NT2/D1 (cell line): ENCODE measurements at regions not wholly inside any gene's neighbourhood (a gene's known extent, or its start where the extent isn't known, plus 50 kb on each side); places are given as distances from the start of the nearest gene placed in this dataset.
A peak's percentile ranks its signal among the peaks of the same experiment; 100 is the strongest.

Experiments
- DNase-seq: peaks from one replicate; pipeline ENCODE4 v3.0.0-alpha.2; 2011; ENCODE audit warnings: low read depth, low spot score
- H3K27me3 ChIP-seq: 2 replicates; pipeline ENCODE4 v1.6.0; 2011; ENCODE audit warnings: mild to moderate bottlenecking; ENCODE audit not compliant: insufficient read length, insufficient read depth
- H3K36me3 ChIP-seq: 2 replicates; pipeline ENCODE4 v1.6.1; 2011; ENCODE audit warnings: mild to moderate bottlenecking, low read length, mixed read lengths; ENCODE audit not compliant: insufficient read depth, insufficient read length
- H3K4me1 ChIP-seq: 2 replicates; pipeline ENCODE4 v1.5.1; 2011; ENCODE audit not compliant: insufficient read depth, insufficient read length
- H3K4me3 ChIP-seq: 2 replicates; pipeline ENCODE4 v1.5.1; 2011; ENCODE audit warnings: low read depth; ENCODE audit not compliant: insufficient read length
- H3K9ac ChIP-seq: 2 replicates; pipeline ENCODE4 v1.6.0; 2011; ENCODE audit warnings: low read depth; ENCODE audit not compliant: insufficient read length
- H3K9me3 ChIP-seq: 2 replicates; pipeline ENCODE4 v1.5.1; 2011; ENCODE audit warnings: mild to moderate bottlenecking, low read length; ENCODE audit not compliant: insufficient read depth
- SUZ12 ChIP-seq: IDR thresholded peaks from 2 replicates; pipeline ENCODE4 v1.6.1; 2011; ENCODE audit not compliant: insufficient read length, insufficient read depth; ENCODE audit errors: extremely low read depth
- YY1 ChIP-seq: IDR thresholded peaks from 2 replicates; pipeline ENCODE4 v1.6.1; 2011; ENCODE audit not compliant: insufficient read length, insufficient read depth
- ZNF274 ChIP-seq: IDR thresholded peaks from 2 replicates; pipeline ENCODE4 v1.6.1; 2011; ENCODE audit warnings: mild to moderate bottlenecking, low read depth, low read length

GRCh38 chr22:22103078-22103875 lies 120.7 kb upstream of the TOP3B start:
- Histone ChIP-seq H3K9me3 (peaks cover 9% of the 10 kb centered on the region; the same call in 1 of the 2 replicates), H3K36me3 (no peaks in the 10 kb centered on the region), H3K27me3 (peaks cover 89% of the 10 kb centered on the region), H3K9ac (no peak overlapping the region), H3K4me3 (no peak overlapping the region), H3K4me1 (no peaks in the 10 kb centered on the region)
- DNase-seq: no peak
- TF ChIP-seq SUZ12: no peak
- no peak for TF ChIP-seq ZNF274
- TF ChIP-seq YY1: no peak

GRCh38 chr22:22099833-22100812 lies 117.5 kb upstream of the TOP3B start:
- Histone ChIP-seq H3K27me3 (peaks cover 96% of the 10 kb centered on the region), H3K9me3 (peaks cover 18% of the 10 kb centered on the region), H3K36me3 (no peaks in the 10 kb centered on the region), H3K9ac (no peak overlapping the region), H3K4me1 (no peaks in the 10 kb centered on the region), H3K4me3 (no peak overlapping the region)
- no peak for DNase-seq
- TF ChIP-seq ZNF274: no peak
- no peak for TF ChIP-seq YY1

DNA sequence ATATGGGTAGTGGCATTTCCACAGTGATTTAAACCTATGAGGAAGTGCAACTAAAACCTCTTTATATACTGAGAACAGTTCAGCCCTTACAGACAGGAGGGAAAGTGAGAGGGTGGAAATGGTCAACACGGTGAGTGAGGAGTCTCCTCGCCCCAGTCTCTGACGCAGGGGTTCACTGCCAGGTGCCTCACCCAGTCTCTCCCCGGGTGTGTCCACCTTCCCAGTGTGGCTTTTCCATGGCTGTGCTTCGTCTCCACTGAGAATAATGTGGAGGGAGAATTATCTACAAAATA lies 116.6 kb upstream of the TOP3B start:
- no peak overlapping the region for H3K9ac ChIP-seq
- no peak overlapping the region for H3K4me3 ChIP-seq
- peaks cover 96% of the 10 kb centered on the region for H3K27me3 ChIP-seq
- H3K36me3 ChIP-seq: no peaks in the 10 kb centered on the region
- peaks cover 18% of the 10 kb centered on the region for H3K9me3 ChIP-seq
- TF ChIP-seq ZNF274 (no peak), YY1 (no peak), SUZ12 (no peak)
- no peak for DNase-seq
- H3K4me1 ChIP-seq: no peaks in the 10 kb centered on the region

GRCh38 chr22:22098457-22099193 lies 116.0 kb upstream of the TOP3B start:
- H3K4me1 ChIP-seq: no peaks in the 10 kb centered on the region
- no peak overlapping the region for H3K9ac ChIP-seq
- H3K9me3 ChIP-seq: peaks cover 18% of the 10 kb centered on the region
- peaks cover 98% of the 10 kb centered on the region for H3K27me3 ChIP-seq
- H3K4me3 ChIP-seq: no peak overlapping the region
- DNase-seq: no peak
- H3K36me3 ChIP-seq: no peaks in the 10 kb centered on the region
- TF ChIP-seq SUZ12 (no peak), YY1 (no peak), ZNF274 (peak; percentile 45)

DNA sequence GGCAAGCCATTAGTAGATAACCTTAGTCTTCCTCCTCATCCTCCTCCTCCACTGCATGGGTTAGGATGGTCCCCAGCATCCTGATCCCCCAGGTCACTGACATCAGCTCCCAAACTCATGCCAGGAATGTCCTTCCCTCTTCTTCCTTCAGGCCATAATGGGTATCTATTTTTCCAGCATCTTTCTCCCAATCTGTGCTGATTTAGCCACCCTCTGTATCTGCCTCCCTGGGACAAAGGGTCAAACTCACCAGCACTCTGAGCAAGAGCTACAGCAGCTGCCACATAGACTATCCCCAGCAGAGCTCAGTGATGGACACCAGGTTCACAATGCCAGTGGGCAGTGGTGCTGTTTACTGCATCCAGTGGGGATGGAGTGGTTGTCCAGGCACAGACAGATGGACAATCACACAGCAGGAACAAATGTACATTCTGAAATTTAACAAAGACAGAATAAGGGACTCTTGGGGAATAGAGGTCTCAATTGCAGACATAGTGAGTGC lies 115.2 kb upstream of the TOP3B start:
- Histone ChIP-seq H3K9ac (no peak overlapping the region), H3K4me1 (no peaks in the 10 kb centered on the region), H3K9me3 (peaks cover 18% of the 10 kb centered on the region), H3K27me3 (peaks cover 98% of the 10 kb centered on the region), H3K4me3 (no peak overlapping the region), H3K36me3 (no peaks in the 10 kb centered on the region)
- TF ChIP-seq ZNF274: no peak
- no peak for TF ChIP-seq YY1
- TF ChIP-seq SUZ12: no peak
- DNase-seq: no peak

- H3K4me3 ChIP-seq: no peak overlapping the region
- no peak for DNase-seq
- no peak overlapping the region for H3K9ac ChIP-seq
- H3K9me3 ChIP-seq: peaks cover 18% of the 10 kb centered on the region
- H3K27me3 ChIP-seq: peaks cover 100% of the 10 kb centered on the region
- no peaks in the 10 kb centered on the region for H3K36me3 ChIP-seq
- H3K4me1 ChIP-seq: no peaks in the 10 kb centered on the region
- TF ChIP-seq ZNF274 (no peak), SUZ12 (no peak), YY1 (no peak)
Measured at GRCh38 chr22:22094921-22095320, 112.3 kb upstream of the TOP3B start.

DNA sequence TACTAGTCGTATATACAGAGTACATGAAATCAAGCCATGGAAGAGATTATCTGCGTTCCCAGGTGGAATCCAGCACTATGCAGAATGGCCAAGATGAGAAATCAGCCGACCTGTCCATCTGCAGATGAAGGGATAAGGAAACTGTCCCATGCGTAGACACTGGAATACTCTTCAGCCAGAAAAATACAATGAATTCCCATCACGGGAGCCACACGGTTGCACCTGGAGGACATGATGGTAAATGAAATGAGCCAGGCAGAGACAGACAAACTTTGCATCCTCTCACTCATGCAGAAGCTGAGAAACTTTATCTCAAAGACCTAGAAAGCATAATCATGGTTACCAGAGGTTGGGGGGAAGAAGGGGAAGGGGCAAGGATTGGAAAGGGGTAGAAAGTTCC lies 111.9 kb upstream of the TOP3B start:
- Histone ChIP-seq H3K4me1 (no peaks in the 10 kb centered on the region), H3K9ac (no peak overlapping the region), H3K36me3 (no peaks in the 10 kb centered on the region), H3K9me3 (peaks cover 18% of the 10 kb centered on the region), H3K4me3 (no peak overlapping the region), H3K27me3 (peaks cover 100% of the 10 kb centered on the region)
- no peak for DNase-seq
- TF ChIP-seq ZNF274 (no peak), SUZ12 (no peak), YY1 (no peak)
